Activated T-cell treated with anti-CD3 and anti-CD28 coated beads for 4 hours (primary cell): ENCODE measurements at regions not wholly inside any gene's neighbourhood (a gene's known extent, or its start where the extent isn't known, plus 50 kb on each side); places are given as distances from the start of the nearest gene placed in this dataset.
"Not testable (repeated sequence)": the region's sequence is repeated elsewhere in the genome, so short reads cannot be mapped to it uniquely, and the experiment has no call there.

ENCODE experiments used
- DNase-seq: peaks from one replicate; pipeline ENCODE4 v3.0.0-alpha.2; 2020

- peak; percentile 23 for DNase-seq
These were observed 100.1 kb downstream of the EIF4E start for GRCh38 chr4:98828801-98829200.

GRCh38 chr4:98827661-98828060 lies 101.3 kb downstream of the EIF4E start:
- DNase-seq: no peak

GRCh38 chr4:98822144-98822543 lies 106.8 kb downstream of the EIF4E start:
- DNase-seq: no peak

- DNase-seq: not testable (repeated sequence)
These were observed 110.8 kb downstream of the EIF4E start for GRCh38 chr4:98818116-98818515.

GRCh38 chr4:98816816-98817215 lies 112.1 kb downstream of the EIF4E start:
- DNase-seq: no peak

- DNase-seq: no peak
These were observed 112.5 kb downstream of the EIF4E start for GRCh38 chr4:98816386-98816785.

GRCh38 chr4:98804403-98804802 lies 124.5 kb downstream of the EIF4E start:
- no peak for DNase-seq

- no peak for DNase-seq
These were observed 125.7 kb downstream of the EIF4E start for GRCh38 chr4:98803251-98803650.

- DNase-seq: no peak
These were observed 126.1 kb downstream of the EIF4E start for GRCh38 chr4:98802770-98803198.

GRCh38 chr4:98801259-98801725 lies 127.6 kb downstream of the EIF4E start:
- DNase-seq: no peak

- no peak for DNase-seq
These were observed 131.9 kb downstream of the EIF4E start for GRCh38 chr4:98796991-98797390.

GRCh38 chr4:98794565-98795205 lies 134.2 kb downstream of the EIF4E start:
- DNase-seq: no peak

GRCh38 chr4:98793658-98794057 lies 135.2 kb upstream of the TSPAN5 start:
- no peak for DNase-seq

- DNase-seq: no peak
These were observed 128.5 kb upstream of the TSPAN5 start for GRCh38 chr4:98786866-98787265.

- DNase-seq: no peak
These were observed 126.7 kb upstream of the TSPAN5 start for GRCh38 chr4:98784947-98785706.

- DNase-seq: no peak
These were observed 123.4 kb upstream of the TSPAN5 start for GRCh38 chr4:98781641-98782357.

- no peak for DNase-seq
These were observed 122.5 kb upstream of the TSPAN5 start for GRCh38 chr4:98780926-98781325.

- DNase-seq: no peak
These were observed 120.7 kb upstream of the TSPAN5 start for GRCh38 chr4:98779088-98779487.

- no peak for DNase-seq
These were observed 119.8 kb upstream of the TSPAN5 start for GRCh38 chr4:98778206-98778605.

GRCh38 chr4:98775672-98776071 lies 117.3 kb upstream of the TSPAN5 start:
- no peak for DNase-seq

GRCh38 chr4:98773638-98774037 lies 115.2 kb upstream of the TSPAN5 start:
- DNase-seq: no peak

GRCh38 chr4:98771959-98772632 lies 113.7 kb upstream of the TSPAN5 start:
- no peak for DNase-seq

- no peak for DNase-seq
These were observed 107.4 kb upstream of the TSPAN5 start for GRCh38 chr4:98765771-98766170.
